ENCODE measurements at regions not wholly inside any gene's neighbourhood (a gene's known extent, or its start where the extent isn't known, plus 50 kb on each side); places are given as distances from the start of the nearest gene placed in this dataset.

DNA sequence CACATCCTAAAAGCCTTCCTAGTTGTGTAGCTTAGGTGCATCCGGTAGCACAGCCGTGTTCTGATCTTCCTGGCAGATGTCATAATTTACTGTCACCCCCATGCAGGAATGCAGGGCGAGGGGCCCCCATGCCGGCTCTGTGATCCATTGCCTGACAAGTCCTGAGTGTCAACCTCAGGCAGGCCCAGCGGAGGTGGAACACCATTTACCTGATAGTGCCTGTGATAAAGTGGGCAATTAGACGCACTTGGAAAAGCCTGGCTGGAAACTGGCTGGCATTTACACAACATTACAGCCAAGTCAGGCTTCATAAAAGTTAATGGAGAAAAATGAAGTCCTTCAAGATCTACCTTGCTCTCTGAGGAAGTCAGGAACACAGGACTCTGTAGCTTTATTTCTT is 521.4 kb upstream of the JAG1 start:
- TF ChIP-seq POLR2A (IDR thresholded peaks at IDR 0.05; ENCODE audit: low read length), result no peak
- no peak for TF ChIP-seq GATA1 (IDR thresholded peaks at IDR 0.05; ENCODE audit: low read depth, low read length)
